ENCODE measurements at regions not wholly inside any gene's neighbourhood (a gene's known extent, or its start where the extent isn't known, plus 50 kb on each side); places are given as distances from the start of the nearest gene placed in this dataset.
A peak's percentile ranks its signal among the peaks of the same experiment; 100 is the strongest.
"Not testable (repeated sequence)": the region's sequence is repeated elsewhere in the genome, so short reads cannot be mapped to it uniquely, and the experiment has no call there.

- no peak for DNase-seq (ENCODE audit: extremely low read depth, low read depth)
Measured at GRCh38 chr2:199040522-199040921, 417.2 kb downstream of the SATB2 start.

DNA sequence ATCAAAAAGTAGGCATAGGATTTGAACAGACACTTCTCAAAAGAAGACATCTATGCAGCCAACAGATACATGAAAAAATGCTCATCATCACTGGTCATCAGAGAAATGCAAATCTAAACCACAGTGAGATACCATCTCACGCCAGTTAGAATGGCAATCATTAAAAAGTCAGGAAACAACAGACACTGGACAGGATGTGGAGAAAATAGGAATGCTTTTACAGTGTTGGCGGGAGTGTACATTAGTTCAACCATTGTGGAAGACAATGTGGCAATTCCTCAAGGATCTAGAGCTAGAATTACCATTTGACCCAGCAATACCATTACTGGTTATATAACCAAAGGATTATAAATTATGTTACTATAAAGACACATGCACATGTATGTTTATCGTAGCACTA lies 424.0 kb downstream of the SATB2 start:
- not testable (repeated sequence) for DNase-seq (ENCODE audit: extremely low read depth, low read depth)

More at GRCh38 chr2:199040522-199040921, 417.2 kb downstream of the SATB2 start:
- TF ChIP-seq, protein P1, sequence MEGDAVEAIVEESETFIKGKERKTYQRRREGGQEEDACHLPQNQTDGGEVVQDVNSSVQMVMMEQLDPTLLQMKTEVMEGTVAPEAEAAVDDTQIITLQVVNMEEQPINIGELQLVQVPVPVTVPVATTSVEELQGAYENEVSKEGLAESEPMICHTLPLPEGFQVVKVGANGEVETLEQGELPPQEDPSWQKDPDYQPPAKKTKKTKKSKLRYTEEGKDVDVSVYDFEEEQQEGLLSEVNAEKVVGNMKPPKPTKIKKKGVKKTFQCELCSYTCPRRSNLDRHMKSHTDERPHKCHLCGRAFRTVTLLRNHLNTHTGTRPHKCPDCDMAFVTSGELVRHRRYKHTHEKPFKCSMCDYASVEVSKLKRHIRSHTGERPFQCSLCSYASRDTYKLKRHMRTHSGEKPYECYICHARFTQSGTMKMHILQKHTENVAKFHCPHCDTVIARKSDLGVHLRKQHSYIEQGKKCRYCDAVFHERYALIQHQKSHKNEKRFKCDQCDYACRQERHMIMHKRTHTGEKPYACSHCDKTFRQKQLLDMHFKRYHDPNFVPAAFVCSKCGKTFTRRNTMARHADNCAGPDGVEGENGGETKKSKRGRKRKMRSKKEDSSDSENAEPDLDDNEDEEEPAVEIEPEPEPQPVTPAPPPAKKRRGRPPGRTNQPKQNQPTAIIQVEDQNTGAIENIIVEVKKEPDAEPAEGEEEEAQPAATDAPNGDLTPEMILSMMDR (IDR thresholded peaks at IDR 0.05; ENCODE audit: low read depth, low read length): no peak

- TF ChIP-seq, protein P1 (IDR thresholded peaks at IDR 0.05; ENCODE audit: low read depth, low read length): no peak
- no peak for DNase-seq (ENCODE audit: extremely low read depth, low read depth)
Measured at GRCh38 chr2:199025146-199025545, 432.6 kb downstream of the SATB2 start.

- DNase-seq (ENCODE audit: extremely low read depth, low read depth): no peak
- TF ChIP-seq, protein P1 (IDR thresholded peaks at IDR 0.05; ENCODE audit: low read depth, low read length): no peak
Measured at GRCh38 chr2:199024224-199024623, 433.5 kb downstream of the SATB2 start.

DNA sequence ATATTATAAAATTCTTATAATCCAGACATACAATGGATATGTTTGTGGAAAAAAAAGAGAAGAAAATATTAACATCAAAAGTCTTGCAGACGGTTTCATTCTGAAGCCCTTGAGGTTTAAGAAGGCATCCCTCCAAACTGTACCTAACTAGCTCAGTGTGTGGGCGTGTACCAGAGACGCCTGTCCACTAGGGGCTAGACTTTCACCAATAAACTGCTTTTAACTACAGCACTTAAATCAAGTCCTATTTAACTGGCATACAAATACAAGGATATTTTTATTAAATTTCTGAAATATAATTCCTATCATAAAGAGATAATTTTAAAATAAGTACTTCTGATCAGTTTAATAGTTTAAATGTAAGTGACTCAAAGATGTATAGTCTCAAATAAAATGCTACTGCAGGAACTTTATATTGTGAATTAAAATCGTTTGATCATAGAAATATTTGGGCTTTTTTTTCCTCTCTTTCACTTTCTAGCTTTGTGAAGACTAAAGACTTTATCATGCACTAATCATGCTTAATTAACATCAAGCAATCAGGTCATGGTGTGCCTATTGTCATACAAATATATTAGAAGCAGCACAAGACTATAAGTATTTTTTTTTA lies 437.7 kb downstream of the SATB2 start:
- DNase-seq (ENCODE audit: extremely low read depth, low read depth): peak; percentile 41
- TF ChIP-seq, protein P1 (IDR thresholded peaks at IDR 0.05; ENCODE audit: low read depth, low read length): peak; percentile 89

GRCh38 chr2:199018826-199019225 lies 438.9 kb downstream of the SATB2 start:
- TF ChIP-seq, protein P1 (IDR thresholded peaks at IDR 0.05; ENCODE audit: low read depth, low read length): no peak
- no peak for DNase-seq (ENCODE audit: extremely low read depth, low read depth)

GRCh38 chr2:199015072-199015471 lies 442.7 kb downstream of the SATB2 start:
- no peak for DNase-seq (ENCODE audit: extremely low read depth, low read depth)
- TF ChIP-seq, protein P1 (IDR thresholded peaks at IDR 0.05; ENCODE audit: low read depth, low read length): no peak

GRCh38 chr2:199014226-199014625 lies 443.5 kb downstream of the SATB2 start:
- TF ChIP-seq, protein P1 (IDR thresholded peaks at IDR 0.05; ENCODE audit: low read depth, low read length): no peak
- no peak for DNase-seq (ENCODE audit: extremely low read depth, low read depth)
